DOHH2 (cell line): ENCODE measurements at regions not wholly inside any gene's neighbourhood (a gene's known extent, or its start where the extent isn't known, plus 50 kb on each side); places are given as distances from the start of the nearest gene placed in this dataset.

Source experiments
- CTCF ChIP-seq: fragments of 200-600 bp; sonication (generic); IDR thresholded peaks from one replicate; pipeline ENCODE4 v1.5.1; 2014; ENCODE audit warnings: antibody characterized with exemption, mild to moderate bottlenecking, low read depth, low read length; ENCODE audit not compliant: poor library complexity, severe bottlenecking
- EZH2phosphoT487 ChIP-seq: fragments of 200-600 bp; sonication (generic); IDR thresholded peaks from 2 replicates; pipeline ENCODE4 v1.6.1; 2017; ENCODE audit warnings: borderline replicate concordance, mild to moderate bottlenecking, antibody characterized with exemption, low read length, moderate library complexity, mixed read lengths

GRCh38 chr6:139790527-139790926, 416.1 kb upstream of the CITED2 start:
- TF ChIP-seq CTCF, result no peak
- no peak for TF ChIP-seq EZH2phosphoT487
